ENCODE measurements at regions not wholly inside any gene's neighbourhood (a gene's known extent, or its start where the extent isn't known, plus 50 kb on each side); places are given as distances from the start of the nearest gene placed in this dataset.
"Not testable (repeated sequence)": the region's sequence is repeated elsewhere in the genome, so short reads cannot be mapped to it uniquely, and the experiment has no call there.

DNA sequence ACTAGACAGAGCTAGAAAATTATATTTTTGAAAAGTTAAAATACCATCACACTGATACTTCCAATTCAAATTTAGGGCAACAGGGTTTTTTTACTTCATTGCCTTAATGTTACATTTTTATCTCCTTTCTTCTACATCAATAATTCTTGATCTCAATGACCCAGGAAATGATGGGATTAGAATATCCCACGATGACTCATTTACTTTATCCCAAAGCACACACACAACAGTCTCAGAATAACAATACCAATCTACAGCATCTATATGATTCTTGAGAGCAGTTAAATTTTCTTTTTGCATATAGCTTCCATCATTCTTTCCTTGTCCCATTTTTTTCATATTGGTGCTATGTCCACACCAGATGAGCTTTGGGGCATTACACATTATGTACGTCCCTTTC, 98.4 kb upstream of the EEPD1 start:
- no peaks in the 10 kb centered on the region for H3K4me1 ChIP-seq
- no peak for TF ChIP-seq EP300 (IDR thresholded peaks at IDR 0.05)
- no peak for TF ChIP-seq POLR2AphosphoS5 (IDR thresholded peaks at IDR 0.05)
- no peak for TF ChIP-seq POLR2A (IDR thresholded peaks at IDR 0.05)
- TF ChIP-seq, protein P1, sequence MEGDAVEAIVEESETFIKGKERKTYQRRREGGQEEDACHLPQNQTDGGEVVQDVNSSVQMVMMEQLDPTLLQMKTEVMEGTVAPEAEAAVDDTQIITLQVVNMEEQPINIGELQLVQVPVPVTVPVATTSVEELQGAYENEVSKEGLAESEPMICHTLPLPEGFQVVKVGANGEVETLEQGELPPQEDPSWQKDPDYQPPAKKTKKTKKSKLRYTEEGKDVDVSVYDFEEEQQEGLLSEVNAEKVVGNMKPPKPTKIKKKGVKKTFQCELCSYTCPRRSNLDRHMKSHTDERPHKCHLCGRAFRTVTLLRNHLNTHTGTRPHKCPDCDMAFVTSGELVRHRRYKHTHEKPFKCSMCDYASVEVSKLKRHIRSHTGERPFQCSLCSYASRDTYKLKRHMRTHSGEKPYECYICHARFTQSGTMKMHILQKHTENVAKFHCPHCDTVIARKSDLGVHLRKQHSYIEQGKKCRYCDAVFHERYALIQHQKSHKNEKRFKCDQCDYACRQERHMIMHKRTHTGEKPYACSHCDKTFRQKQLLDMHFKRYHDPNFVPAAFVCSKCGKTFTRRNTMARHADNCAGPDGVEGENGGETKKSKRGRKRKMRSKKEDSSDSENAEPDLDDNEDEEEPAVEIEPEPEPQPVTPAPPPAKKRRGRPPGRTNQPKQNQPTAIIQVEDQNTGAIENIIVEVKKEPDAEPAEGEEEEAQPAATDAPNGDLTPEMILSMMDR (IDR thresholded peaks at IDR 0.05): no peak
- DNase-seq (no peak), ATAC-seq (ENCODE audit: low FRiP score in 2 of 2) (no peak)
- no peaks in the 10 kb centered on the region for H3K36me3 ChIP-seq
- no peaks in the 10 kb centered on the region for H3K27me3 ChIP-seq
- no peak overlapping the region for H3K27ac ChIP-seq
- H3K4me3 ChIP-seq: no peak overlapping the region
- 90 to 92% methylated on average over 2 of the region's 2 CpGs for WGBS, 2 donors
- no peaks in the 10 kb centered on the region for H3K9me3 ChIP-seq

DNA sequence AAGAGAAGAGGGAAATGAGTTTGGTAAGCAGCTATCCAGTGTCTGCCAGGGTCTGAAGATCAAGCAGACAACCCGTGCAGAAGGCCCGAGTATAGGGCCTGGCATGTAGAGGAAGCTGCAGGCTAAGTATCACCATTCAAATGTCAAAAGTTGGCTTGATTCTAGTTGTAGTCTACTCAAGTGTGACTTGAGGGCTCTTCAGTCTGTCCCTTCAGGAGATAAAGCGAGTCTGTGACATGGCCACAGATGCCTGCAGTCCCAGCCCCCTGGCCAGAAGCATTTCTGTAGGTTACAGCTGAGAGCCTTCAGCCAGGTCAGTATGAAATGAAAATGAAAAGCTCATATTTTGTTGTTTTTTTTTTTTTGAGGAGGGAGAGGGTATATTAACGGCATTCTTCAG, 97.8 kb upstream of the EEPD1 start:
- no peak for TF ChIP-seq POLR2AphosphoS5 (IDR thresholded peaks at IDR 0.05)
- TF ChIP-seq, protein P1 (IDR thresholded peaks at IDR 0.05): no peak
- TF ChIP-seq EP300 (IDR thresholded peaks at IDR 0.05): no peak
- TF ChIP-seq POLR2A (IDR thresholded peaks at IDR 0.05): no peak
- ATAC-seq (ENCODE audit: low FRiP score in 2 of 2): no peak
- no peaks in the 10 kb centered on the region for H3K4me1 ChIP-seq
- no peak overlapping the region for H3K4me3 ChIP-seq
- no peaks in the 10 kb centered on the region for H3K27me3 ChIP-seq
- WGBS, 2 donors: 78 to 81% methylated on average over 4 of the region's 4 CpGs
- no peak overlapping the region for H3K27ac ChIP-seq
- no peaks in the 10 kb centered on the region for H3K9me3 ChIP-seq
- no peak for DNase-seq
- H3K36me3 ChIP-seq: no peaks in the 10 kb centered on the region

DNA sequence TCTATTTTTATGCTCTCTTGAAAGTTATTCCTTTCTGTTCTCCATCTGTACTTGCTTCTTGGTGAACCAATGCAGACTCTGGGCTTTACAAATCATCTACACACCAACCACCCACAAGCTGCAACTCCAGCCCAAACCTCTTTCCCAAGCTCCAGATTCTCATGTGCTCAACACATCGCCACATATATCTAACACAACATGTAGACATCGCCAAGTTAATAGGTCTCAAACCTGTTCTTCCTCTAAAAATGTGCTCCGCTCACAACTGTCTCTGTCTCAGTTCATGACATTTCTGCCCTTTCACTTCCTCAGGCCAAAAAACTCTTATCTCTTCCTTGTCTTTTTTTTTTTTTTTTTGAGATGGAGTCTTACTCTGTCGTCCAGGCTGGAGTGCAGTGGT, 95.7 kb upstream of the EEPD1 start:
- TF ChIP-seq POLR2A (IDR thresholded peaks at IDR 0.05) (no peak), POLR2AphosphoS5 (IDR thresholded peaks at IDR 0.05) (no peak), EP300 (IDR thresholded peaks at IDR 0.05) (no peak)
- TF ChIP-seq, protein P1 (IDR thresholded peaks at IDR 0.05): no peak
- no peaks in the 10 kb centered on the region for H3K36me3 ChIP-seq
- WGBS, 2 donors: 74 to 96% methylated on average over 4 of the region's 4 CpGs
- no peak for DNase-seq
- H3K27me3 ChIP-seq: no peaks in the 10 kb centered on the region
- ATAC-seq (ENCODE audit: low FRiP score in 2 of 2): peak in 1 of 2 donors; percentile 36
- H3K4me3 ChIP-seq: no peak overlapping the region
- no peak overlapping the region for H3K27ac ChIP-seq
- no peaks in the 10 kb centered on the region for H3K4me1 ChIP-seq
- H3K9me3 ChIP-seq: no peaks in the 10 kb centered on the region

- WGBS, 2 donors: 88 to 96% methylated on average over 9 of the region's 9 CpGs
- no peak for ATAC-seq (ENCODE audit: low FRiP score in 2 of 2)
- no peaks in the 10 kb centered on the region for H3K9me3 ChIP-seq
- no peak overlapping the region for H3K27ac ChIP-seq
- H3K4me1 ChIP-seq: no peaks in the 10 kb centered on the region
- no peaks in the 10 kb centered on the region for H3K27me3 ChIP-seq
- DNase-seq: no peak
- H3K36me3 ChIP-seq: no peaks in the 10 kb centered on the region
- TF ChIP-seq POLR2AphosphoS5 (IDR thresholded peaks at IDR 0.05) (no peak), EP300 (IDR thresholded peaks at IDR 0.05) (no peak)
- no peak overlapping the region for H3K4me3 ChIP-seq
Measured at GRCh38 chr7:36058020-36058592, 94.9 kb upstream of the EEPD1 start.

GRCh38 chr7:36060388-36060787, 92.7 kb upstream of the EEPD1 start:
- 87% methylated on average over 11 of the region's 11 CpGs for WGBS, 2 donors
- not testable (repeated sequence) for H3K9me3 ChIP-seq; H3K4me1 ChIP-seq; ATAC-seq (ENCODE audit: low FRiP score in 2 of 2); H3K27ac ChIP-seq; H3K4me3 ChIP-seq; DNase-seq; H3K27me3 ChIP-seq; H3K36me3 ChIP-seq

DNA sequence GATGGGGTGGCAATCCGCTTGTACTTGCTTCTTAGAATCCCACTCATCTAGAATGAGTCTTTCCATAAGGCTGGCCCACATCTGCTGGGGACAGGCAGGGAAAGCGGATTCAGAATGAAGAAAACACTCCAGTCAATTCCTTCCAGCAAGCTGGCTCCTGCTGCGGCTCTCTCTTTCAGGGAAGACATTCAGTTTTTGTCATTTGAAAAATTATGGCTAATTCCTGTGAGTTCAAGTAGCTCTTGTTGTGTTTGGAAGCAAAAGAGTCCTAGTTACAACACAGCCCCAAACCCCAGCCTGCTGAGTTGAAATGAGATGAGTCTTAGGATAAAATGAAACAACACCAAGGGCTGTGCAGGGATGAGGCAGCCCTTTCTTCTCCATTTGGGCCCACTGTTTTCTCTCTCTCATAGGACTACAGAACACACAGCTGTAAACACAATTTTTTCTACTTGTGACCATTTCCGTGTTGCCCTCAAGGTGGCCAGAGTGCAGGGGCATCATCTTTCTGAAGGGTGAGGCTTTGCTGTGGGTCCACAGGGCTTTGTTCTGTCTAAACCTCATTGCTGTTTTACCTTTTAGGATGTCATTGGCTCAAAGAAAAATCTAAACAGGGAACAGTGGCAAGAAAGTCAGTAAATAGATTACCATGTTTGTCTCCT, 90.8 kb upstream of the EEPD1 start:
- DNase-seq (no peak), ATAC-seq (ENCODE audit: low FRiP score in 2 of 2) (peak; percentile 46 to 51)
- Histone ChIP-seq H3K36me3 (no peaks in the 10 kb centered on the region), H3K4me1 (no peaks in the 10 kb centered on the region), H3K9me3 (no peaks in the 10 kb centered on the region), H3K4me3 (no peak overlapping the region), H3K27me3 (no peaks in the 10 kb centered on the region), H3K27ac (no peak overlapping the region)
- 73 to 86% methylated on average over 4 of the region's 4 CpGs for WGBS, 2 donors
- no peak for TF ChIP-seq EP300 (IDR thresholded peaks at IDR 0.05)
- TF ChIP-seq POLR2A (IDR thresholded peaks at IDR 0.05): no peak
- TF ChIP-seq, protein P1 (IDR thresholded peaks at IDR 0.05): no peak
- no peak for TF ChIP-seq POLR2AphosphoS5 (IDR thresholded peaks at IDR 0.05)

Measured in upper lobe of left lung (tissue), 6 donors.